Central memory CD4-positive, alpha-beta T cell (primary cell): ENCODE measurements at regions not wholly inside any gene's neighbourhood (a gene's known extent, or its start where the extent isn't known, plus 50 kb on each side); places are given as distances from the start of the nearest gene placed in this dataset.
"Not testable (repeated sequence)": the region's sequence is repeated elsewhere in the genome, so short reads cannot be mapped to it uniquely, and the experiment has no call there.

ENCODE experiments used
- DNase-seq: peaks from one replicate; pipeline ENCODE4 v3.0.0; 2022

DNA sequence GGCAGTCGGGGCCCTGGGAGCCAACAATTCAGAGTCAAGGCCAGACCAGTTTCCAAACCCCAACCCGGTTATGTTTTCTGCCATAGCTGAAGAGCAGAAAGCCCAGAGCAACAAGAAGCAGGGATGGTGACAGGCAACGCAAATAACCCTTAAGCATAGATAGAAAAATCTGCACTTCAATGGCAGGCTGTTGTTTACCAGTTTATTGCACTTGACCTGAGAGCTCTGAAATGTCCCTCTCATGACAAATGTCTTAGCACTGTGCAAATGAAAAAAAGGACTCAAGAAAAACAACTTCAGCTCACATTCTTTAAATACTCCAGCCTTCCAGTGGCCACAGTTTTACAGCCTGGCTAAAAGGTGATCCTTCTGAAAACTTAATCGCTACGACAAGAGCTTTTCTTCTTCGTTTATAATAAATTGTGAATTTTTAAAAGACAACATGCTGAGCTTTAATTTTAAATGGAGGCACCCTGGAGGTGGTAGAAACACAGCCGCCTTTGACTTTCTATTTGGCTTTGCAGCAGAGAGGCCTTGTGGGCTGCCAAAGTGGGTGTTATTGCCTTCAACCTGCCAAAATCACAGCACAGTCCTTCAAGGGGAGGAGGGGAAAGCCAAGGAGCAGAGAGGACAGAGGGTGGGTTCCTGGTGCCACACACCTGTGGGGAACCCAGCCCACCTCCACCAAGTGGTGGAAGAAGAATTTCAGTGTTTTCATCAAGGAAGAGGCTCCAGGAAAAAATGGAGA lies 289.5 kb upstream of the CDYL start:
- DNase-seq = no peak

DNA sequence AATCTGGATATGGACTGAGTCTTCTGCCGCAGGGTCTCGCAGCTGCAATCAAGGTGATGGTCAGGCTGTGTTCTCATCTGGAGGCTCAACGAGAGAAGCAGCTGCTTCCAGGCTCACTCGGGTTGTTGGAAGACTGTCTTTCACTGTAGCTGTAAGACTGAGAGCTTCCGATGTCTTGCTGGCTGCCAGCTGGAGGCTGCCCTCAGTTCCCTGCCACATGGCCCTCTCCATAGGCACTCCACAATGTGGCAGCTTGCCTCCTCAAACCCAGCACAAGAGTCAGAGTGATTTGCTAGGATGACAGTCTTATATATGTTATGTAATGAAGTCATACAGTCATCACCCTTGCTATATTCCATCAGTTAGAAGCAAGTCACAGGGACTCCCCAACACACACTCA lies 290.5 kb upstream of the CDYL start:
- DNase-seq = no peak

DNA sequence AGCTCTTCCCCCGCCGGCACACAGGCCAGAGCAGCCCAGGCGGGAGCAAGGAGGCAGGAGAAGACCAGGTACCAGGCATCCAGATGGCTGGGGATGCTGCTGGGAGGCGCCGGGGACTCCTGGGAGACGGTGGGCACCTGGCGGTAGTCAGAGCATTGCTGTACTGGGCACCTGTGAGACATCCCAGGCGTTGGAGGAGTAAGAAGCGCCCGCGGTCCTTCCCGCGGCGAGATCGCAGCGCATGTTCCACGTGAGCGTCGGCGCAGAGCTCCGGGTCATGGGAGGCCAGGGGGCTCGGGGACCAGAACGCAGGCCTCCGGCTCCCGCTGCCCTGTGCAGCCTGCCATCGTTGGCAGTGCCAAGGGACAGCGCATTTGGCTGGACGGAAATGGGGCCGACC lies 293.7 kb upstream of the CDYL start:
- no peak for DNase-seq

GRCh38 chr6:4480788-4481735 lies 295.1 kb upstream of the CDYL start:
- no peak for DNase-seq

GRCh38 chr6:4478098-4478497 lies 298.1 kb upstream of the CDYL start:
- DNase-seq = no peak

DNA sequence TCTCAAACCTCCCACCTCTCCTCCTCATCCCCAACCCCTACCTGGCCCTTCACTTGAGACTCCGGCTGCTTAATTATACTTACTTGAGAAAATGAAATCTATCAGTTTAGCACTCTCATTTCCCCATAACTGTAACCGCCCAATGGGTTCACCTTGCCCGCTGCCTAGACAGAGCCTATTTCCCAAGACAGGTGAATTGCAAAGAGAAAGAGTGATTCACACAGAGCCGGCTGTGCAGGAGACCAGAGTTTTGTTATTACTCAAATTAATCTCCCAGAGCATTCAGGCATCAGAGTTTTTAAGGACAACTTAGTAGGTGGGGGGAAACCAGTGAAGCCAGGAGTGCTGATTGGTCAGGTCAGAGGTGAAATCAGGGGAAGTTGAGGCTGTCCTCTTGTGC lies 301.4 kb upstream of the CDYL start:
- DNase-seq = no peak

DNA sequence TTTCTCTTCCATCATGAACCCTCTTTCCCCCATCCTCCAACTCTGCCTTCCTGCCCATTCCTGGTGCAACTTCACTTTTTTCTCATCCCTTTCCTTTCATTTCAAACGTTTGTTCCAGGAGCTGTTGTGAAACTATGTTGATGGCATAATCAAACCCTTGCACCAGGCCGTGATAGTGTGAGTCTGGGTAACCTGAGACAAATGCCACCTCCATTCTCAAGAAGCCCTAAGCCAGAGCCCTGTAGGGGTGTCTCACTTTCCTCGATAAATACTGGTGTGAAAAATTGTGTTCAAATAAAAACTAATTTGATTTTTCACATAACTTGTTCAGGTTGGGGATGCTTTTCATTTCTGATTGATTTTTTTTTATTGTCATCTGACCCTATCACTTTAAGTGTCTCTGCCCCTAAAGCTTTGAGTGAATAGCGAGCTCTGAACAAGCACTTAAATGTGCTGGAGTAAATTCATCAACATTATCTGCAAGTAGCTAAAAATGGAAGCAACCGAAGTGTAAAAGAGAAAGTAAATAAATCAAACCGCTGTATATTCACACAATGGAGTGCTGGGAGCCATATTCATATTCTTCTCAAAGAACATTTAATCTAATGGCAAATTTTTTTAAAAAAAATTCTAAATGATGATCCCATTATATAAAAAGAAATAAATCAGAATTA lies 303.1 kb upstream of the CDYL start:
- DNase-seq = no peak

DNA sequence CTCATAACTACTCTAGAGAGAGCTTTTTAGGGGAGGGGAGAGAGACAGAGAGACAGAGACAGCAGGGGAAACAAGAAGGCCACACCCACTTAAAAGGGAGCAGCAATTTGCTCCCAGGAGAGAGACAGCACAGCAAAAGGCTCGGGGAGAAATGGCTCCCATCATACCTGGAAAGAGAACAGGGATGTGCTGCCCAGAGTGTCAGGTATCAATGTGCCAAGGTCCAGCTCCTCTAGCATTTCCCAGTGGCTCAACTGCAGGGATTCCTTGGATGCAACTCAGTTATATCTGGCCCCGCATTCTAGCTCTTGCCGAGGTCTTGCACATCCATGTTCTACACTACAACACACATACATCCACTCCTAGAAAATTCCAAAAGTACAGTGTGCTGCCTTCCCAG lies 304.0 kb upstream of the CDYL start:
- DNase-seq = no peak

- DNase-seq = not testable (repeated sequence)
Measured at GRCh38 chr6:4471515-4471914, 304.7 kb upstream of the CDYL start.

- DNase-seq = no peak
Measured at GRCh38 chr6:4470698-4471210, 305.4 kb upstream of the CDYL start.

DNA sequence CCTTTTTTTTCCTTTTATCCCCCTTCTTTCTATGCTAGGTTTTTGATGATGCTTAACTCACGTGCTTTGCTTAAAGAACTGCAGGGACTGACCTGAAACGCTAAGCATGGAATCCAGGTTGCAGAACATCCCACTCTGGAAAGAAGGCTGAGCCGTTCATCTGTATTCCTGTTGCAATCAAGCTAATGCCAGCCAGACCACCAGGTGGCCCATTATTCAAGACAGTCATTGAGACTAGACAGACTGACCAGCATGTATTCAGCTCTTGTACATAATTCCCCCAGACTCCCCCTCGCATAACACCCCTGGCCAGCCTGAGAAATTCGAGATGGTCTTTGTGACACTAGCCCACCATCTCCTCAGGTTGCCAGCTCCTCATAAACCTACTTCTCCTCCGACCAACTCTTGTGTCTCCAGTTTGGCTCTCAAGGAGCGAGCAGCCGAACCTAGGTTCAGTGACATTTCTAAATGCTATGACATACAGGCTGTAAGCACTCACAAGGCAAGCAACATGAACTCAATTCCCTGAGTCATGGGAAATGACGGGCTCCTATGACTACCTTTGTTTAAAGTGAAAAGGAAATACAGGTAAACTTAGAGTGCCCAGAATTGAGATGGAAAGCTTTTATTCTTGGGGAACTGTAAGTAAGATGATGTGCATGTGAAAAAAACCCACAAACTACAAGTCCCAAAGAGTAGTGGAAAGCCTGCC lies 309.3 kb upstream of the CDYL start:
- DNase-seq = no peak

- DNase-seq = no peak
Measured at GRCh38 chr6:4466261-4466660, 309.9 kb upstream of the CDYL start.

- DNase-seq = no peak
Measured at GRCh38 chr6:4464638-4465037, 311.6 kb upstream of the CDYL start.

GRCh38 chr6:4463236-4463635 lies 313.0 kb upstream of the CDYL start:
- no peak for DNase-seq

GRCh38 chr6:4460586-4461475 lies 315.4 kb upstream of the CDYL start:
- DNase-seq = no peak

DNA sequence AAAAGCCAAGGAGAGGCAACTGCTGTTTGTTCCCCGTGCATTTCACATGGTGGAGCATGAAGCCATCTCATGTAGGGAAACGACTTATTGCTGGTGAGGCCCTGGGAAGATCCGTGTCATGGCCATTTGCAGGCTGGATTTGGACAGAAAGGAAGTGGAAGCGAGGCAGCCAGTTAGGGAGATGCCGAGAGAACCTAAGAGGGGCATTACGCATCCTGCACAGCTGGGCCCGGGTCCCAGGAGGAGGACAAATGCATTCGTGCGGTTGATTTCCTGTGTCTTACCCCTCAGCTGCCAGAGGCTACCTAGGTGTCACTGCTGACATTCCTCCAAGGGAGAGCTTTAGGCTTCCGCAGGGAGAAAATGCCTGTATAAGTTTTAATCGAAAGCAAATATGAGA lies 316.2 kb upstream of the CDYL start:
- DNase-seq = no peak

DNA sequence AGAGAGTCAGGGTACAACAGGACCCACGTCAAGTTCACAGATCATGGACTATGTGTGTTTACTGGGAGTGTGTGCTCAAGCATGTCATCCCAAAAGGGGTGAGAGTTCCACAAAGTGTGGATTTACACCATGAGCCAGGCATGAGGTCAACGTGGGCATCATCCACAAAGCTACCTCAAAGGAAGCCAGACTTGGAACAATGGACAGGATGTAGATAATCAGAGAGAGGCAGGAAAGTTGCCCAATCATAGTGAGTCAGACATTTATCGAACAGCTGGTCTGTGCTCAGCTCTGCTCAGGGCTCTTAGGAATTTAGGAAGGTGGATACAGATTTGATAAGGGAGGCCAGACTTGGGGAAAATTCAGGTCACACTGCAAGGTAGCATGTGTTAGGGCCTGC lies 317.2 kb upstream of the CDYL start:
- no peak for DNase-seq

- no peak for DNase-seq
Measured at GRCh38 chr6:4451718-4452117, 316.3 kb upstream of the ECI2 start.

GRCh38 chr6:4451081-4451480 lies 315.7 kb upstream of the ECI2 start:
- DNase-seq = no peak

DNA sequence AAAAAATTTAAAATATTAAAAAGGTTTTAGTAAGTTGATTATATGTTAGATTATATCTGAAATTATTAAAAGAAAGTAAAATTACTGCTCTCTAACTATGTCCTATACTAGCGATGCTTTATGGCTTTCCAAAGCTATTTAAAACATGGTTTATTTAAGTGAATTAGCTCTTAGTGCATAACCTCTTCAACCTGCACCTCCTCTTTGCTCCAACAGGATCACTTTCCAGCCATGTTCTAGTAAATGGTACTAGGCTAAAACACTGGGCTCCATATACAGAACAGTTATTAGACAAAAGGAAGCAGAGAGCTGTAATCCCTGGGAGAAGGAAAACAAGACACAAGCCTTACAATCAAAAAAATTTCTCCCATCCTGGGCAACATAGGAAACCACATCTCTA lies 314.9 kb upstream of the ECI2 start:
- DNase-seq = no peak

- no peak for DNase-seq
Measured at GRCh38 chr6:4449409-4449808, 314.0 kb upstream of the ECI2 start.

- no peak for DNase-seq
Measured at GRCh38 chr6:4448841-4449240, 313.5 kb upstream of the ECI2 start.
